OCI-LY7 (cell line): ENCODE measurements at regions not wholly inside any gene's neighbourhood (a gene's known extent, or its start where the extent isn't known, plus 50 kb on each side); places are given as distances from the start of the nearest gene placed in this dataset.
A peak's percentile ranks its signal among the peaks of the same experiment; 100 is the strongest.

Experiments used
- BruUV-seq: library from RNA; stranded (reverse); fragments of 400-500 nt; replicated peaks from 2 replicates; lab custom pipeline; 2021; lab: Mats Ljungman, UMichigan
- CTCF ChIA-PET: fragments of 300-600 bp; sonication (Branson Sonifier 250); formaldehyde crosslinking; loops from one replicate; lab custom pipeline; 2022; ENCODE audit warnings: antibody characterized with exemption; ENCODE audit not compliant: unreplicated experiment; lab: Charles Lee
- POLR2A ChIA-PET: fragments of 300-600 bp; sonication (Branson Sonifier 250); formaldehyde crosslinking; loops from one replicate; lab custom pipeline; 2022; ENCODE audit warnings: antibody characterized with exemption; lab: Charles Lee
- DNase-seq: peaks from one replicate; pipeline ENCODE4 v3.0.0-alpha.2; 2015; ENCODE audit warnings: low spot score
- H2AFZ ChIP-seq: fragments of 200-600 bp; sonication (generic), shearing (Covaris generic); 2 replicates; pipeline ENCODE4 v1.6.1; 2014; ENCODE audit warnings: mild to moderate bottlenecking, antibody characterized with exemption, low read length, moderate library complexity
- H3K27ac ChIP-seq: fragments of 200-600 bp; sonication (generic); 2 replicates; pipeline ENCODE4 v1.5.1; 2014; ENCODE audit warnings: mixed run types, low read depth, mild to moderate bottlenecking, moderate library complexity, low read length, inconsistent platforms; ENCODE audit not compliant: poor library complexity, severe bottlenecking
- H3K36me3 ChIP-seq: fragments of 200-600 bp; sonication (generic); 2 replicates; pipeline ENCODE4 v1.6.1; 2014; ENCODE audit warnings: mild to moderate bottlenecking, antibody characterized with exemption, low read length, moderate library complexity, mixed read lengths; ENCODE audit not compliant: insufficient read depth
- H3K4me1 ChIP-seq: fragments of 200-600 bp; sonication (generic); 2 replicates; pipeline ENCODE4 v1.5.1; 2014; ENCODE audit warnings: mild to moderate bottlenecking, low read length; ENCODE audit not compliant: insufficient read depth, poor library complexity, severe bottlenecking
- H3K4me2 ChIP-seq: fragments of 200-600 bp; sonication (generic); 2 replicates; pipeline ENCODE4 v1.6.1; 2014; ENCODE audit warnings: mild to moderate bottlenecking, low read length
- H3K4me3 ChIP-seq: fragments of 200-600 bp; sonication (generic); 2 replicates; pipeline ENCODE4 v1.5.1; 2014; ENCODE audit warnings: mild to moderate bottlenecking, low read depth, low read length; ENCODE audit not compliant: poor library complexity, severe bottlenecking
- H3K79me2 ChIP-seq: fragments of 200-600 bp; sonication (generic); 2 replicates; pipeline ENCODE4 v1.6.1; 2016; ENCODE audit warnings: low read depth, mild to moderate bottlenecking, low read length, moderate library complexity, mixed read lengths; ENCODE audit not compliant: insufficient read depth
- H3K9me2 ChIP-seq: fragments of 200-600 bp; sonication (generic); 2 replicates; pipeline ENCODE4 v1.6.1; 2016; ENCODE audit warnings: mild to moderate bottlenecking, low read length, mixed read lengths; ENCODE audit not compliant: insufficient read depth
- H3K9me3 ChIP-seq: fragments of 200-600 bp; sonication (generic); 2 replicates; pipeline ENCODE4 v1.6.1; 2014; ENCODE audit warnings: mild to moderate bottlenecking, mixed run types, low read length, mixed read lengths
- H4K20me1 ChIP-seq: fragments of 200-600 bp; sonication (generic); 2 replicates; pipeline ENCODE4 v1.6.1; 2014; ENCODE audit warnings: mild to moderate bottlenecking, antibody characterized with exemption, low read length, moderate library complexity, mixed read lengths; ENCODE audit not compliant: insufficient read depth
- EZH2phosphoT487 ChIP-seq: fragments of 200-600 bp; sonication (generic); IDR thresholded peaks from 2 replicates; pipeline ENCODE4 v1.6.1; 2018; ENCODE audit warnings: low read depth, borderline replicate concordance, mild to moderate bottlenecking, mixed run types, antibody characterized with exemption, low read length, moderate library complexity, mixed read lengths
- intact Hi-C: fragments of 100-400 bp; cut with micrococcal nuclease; formaldehyde crosslinking; loops from one replicate; pipeline ENCODE4 v1.10.0; 2022; ENCODE audit not compliant: unreplicated experiment
- TF ChIP-seq, protein P1 (sequence below): fragments of 200-600 bp; sonication (generic); conservative IDR thresholded peaks from 2 replicates; pipeline ENCODE4 v1.5.1; 2014; ENCODE audit warnings: mild to moderate bottlenecking, antibody characterized with exemption, low read length, moderate library complexity, mixed read lengths

DNA sequence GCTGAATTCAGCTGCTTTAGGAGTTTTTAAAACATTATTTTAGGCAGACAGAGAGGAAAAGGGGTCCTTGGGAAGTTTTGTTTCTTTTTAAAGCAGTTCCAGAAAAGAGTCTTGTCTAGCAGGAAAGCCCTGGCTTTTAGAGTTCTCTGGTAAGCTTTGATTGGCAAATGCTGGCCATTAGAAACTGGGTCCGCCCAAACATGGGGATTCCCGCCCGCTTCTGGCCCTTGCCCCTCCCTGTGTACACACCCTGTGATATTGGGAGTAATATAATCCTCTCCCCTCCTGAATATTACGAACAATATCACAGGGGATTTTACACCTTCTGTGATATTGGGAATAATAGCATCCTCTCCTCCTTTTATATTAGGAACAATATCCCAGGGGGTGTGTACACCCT lies 58.9 kb downstream of the ERICH4 start:
- DNase-seq, result no peak
- H3K27ac ChIP-seq, result no peak overlapping the region
- H3K9me3 ChIP-seq, result no peaks in the 10 kb centered on the region
- POLR2A ChIA-PET, result no interaction called here
- peaks cover 11% of the 10 kb centered on the region for H3K4me1 ChIP-seq
- H3K4me3 ChIP-seq, result no peak overlapping the region
- CTCF ChIA-PET, result no interaction called here
- BruUV-seq, result no TSS peak
- H2AFZ ChIP-seq, result no peak overlapping the region
- no peak for TF ChIP-seq EZH2phosphoT487
- TF ChIP-seq, protein P1, sequence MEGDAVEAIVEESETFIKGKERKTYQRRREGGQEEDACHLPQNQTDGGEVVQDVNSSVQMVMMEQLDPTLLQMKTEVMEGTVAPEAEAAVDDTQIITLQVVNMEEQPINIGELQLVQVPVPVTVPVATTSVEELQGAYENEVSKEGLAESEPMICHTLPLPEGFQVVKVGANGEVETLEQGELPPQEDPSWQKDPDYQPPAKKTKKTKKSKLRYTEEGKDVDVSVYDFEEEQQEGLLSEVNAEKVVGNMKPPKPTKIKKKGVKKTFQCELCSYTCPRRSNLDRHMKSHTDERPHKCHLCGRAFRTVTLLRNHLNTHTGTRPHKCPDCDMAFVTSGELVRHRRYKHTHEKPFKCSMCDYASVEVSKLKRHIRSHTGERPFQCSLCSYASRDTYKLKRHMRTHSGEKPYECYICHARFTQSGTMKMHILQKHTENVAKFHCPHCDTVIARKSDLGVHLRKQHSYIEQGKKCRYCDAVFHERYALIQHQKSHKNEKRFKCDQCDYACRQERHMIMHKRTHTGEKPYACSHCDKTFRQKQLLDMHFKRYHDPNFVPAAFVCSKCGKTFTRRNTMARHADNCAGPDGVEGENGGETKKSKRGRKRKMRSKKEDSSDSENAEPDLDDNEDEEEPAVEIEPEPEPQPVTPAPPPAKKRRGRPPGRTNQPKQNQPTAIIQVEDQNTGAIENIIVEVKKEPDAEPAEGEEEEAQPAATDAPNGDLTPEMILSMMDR, result no peak
- no peaks in the 10 kb centered on the region for H3K9me2 ChIP-seq
- H3K79me2 ChIP-seq, result no peaks in the 10 kb centered on the region
- H3K4me2 ChIP-seq, result peak overlapping the region; percentile 28; the same call in 1 of the 2 replicates
- H3K36me3 ChIP-seq, result no peaks in the 10 kb centered on the region
- H4K20me1 ChIP-seq, result no peaks in the 10 kb centered on the region
- intact Hi-C loops, result no loop called here

DNA sequence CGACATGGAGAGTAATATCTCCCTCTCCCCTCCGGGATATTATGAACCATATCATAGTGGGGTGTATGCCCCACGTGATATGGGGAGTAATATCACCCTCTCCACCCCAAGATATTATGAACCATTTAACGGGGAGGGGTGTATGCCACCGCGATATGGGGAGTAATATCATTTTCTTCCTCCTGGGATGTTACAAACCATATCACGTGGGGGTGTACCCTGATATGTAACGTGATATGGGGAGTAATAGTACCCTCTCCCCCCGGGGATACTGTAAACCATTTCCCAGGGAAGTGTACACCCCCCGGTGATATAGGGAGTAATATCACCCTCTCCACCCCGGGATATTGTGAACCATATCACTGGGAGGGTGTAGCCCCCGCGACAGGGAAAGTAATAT lies 62.1 kb downstream of the ERICH4 start:
- Histone ChIP-seq H3K36me3 (no peaks in the 10 kb centered on the region), H3K27ac (no peak overlapping the region), H4K20me1 (no peaks in the 10 kb centered on the region), H3K9me2 (no peaks in the 10 kb centered on the region), H3K79me2 (no peaks in the 10 kb centered on the region), H2AFZ (no peak overlapping the region), H3K4me2 (no peak overlapping the region), H3K9me3 (no peaks in the 10 kb centered on the region), H3K4me1 (peaks cover 11% of the 10 kb centered on the region), H3K4me3 (no peak overlapping the region)
- DNase-seq, result no peak
- TF ChIP-seq, protein P1, result no peak
- no peak for TF ChIP-seq EZH2phosphoT487
- intact Hi-C loops, result no loop called here
- ChIA-PET POLR2A (no interaction called here), CTCF (no interaction called here)
- BruUV-seq, result no TSS peak

DNA sequence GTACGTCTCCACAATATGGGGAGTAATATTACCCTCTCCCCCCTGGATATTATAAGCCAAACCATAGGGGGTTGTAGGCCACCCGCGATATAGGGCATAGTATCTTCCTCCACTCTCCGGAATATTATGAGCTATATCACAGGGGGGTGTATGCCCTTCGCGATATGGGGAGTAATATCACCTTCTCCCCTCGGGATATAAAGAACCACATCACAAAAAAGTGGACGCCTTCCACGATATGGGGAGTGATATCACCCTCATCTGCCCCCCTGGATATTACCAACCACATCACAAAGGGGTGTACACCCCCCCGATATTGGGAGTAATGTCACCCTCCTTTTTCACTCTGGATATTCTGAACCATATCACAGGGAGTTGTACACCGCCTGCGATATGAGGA lies 65.5 kb upstream of the CEACAM21 start:
- Histone ChIP-seq H3K36me3 (no peaks in the 10 kb centered on the region), H4K20me1 (no peaks in the 10 kb centered on the region), H3K9me2 (no peaks in the 10 kb centered on the region), H3K4me2 (no peak overlapping the region), H3K4me1 (no peaks in the 10 kb centered on the region), H3K9me3 (no peaks in the 10 kb centered on the region), H3K4me3 (no peak overlapping the region), H3K27ac (no peak overlapping the region), H3K79me2 (no peaks in the 10 kb centered on the region), H2AFZ (no peak overlapping the region)
- DNase-seq, result no peak
- BruUV-seq, result no TSS peak
- intact Hi-C loops, result no loop called here
- POLR2A ChIA-PET, result no interaction called here
- TF ChIP-seq, protein P1, result no peak
- no peak for TF ChIP-seq EZH2phosphoT487
- CTCF ChIA-PET, result no interaction called here
